NCI-H2196 treated with DMSO at 0.1 percent for 48 hours (cell line): ENCODE measurements at regions not wholly inside any gene's neighbourhood (a gene's known extent, or its start where the extent isn't known, plus 50 kb on each side); places are given as distances from the start of the nearest gene placed in this dataset.

Experiments used
- DNase-seq: peaks from one replicate; lab custom pipeline; 2025; ENCODE audit not compliant: unreplicated experiment; lab: John Stamatoyannopoulos, UW

- no peak for DNase-seq
Measured at GRCh38 chr20:12022126-12022525, 104.4 kb downstream of the BTBD3 start.

- DNase-seq = no peak
Measured at GRCh38 chr20:12023194-12023795, 105.6 kb downstream of the BTBD3 start.

- DNase-seq = no peak
Measured at GRCh38 chr20:12028771-12029170, 111.1 kb downstream of the BTBD3 start.

DNA sequence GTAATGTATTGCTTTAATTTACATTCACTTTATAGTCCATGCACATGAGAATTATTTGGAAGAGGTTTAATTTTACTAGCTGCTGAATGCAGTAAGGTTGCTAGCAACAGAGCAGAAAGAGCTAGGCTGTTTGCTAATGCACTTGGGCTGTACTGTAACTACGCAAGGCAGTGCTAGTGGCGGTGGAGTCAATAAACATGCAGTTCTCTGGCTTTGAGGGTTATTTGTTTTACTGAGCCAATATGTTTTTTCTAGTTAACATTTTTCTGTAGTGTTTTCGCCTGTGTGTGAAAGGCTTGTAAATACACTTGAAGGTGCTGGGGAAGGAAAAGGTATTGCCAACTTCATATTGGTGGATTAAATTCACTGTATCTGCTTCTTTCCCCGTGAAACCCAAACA is 112.8 kb downstream of the BTBD3 start:
- no peak for DNase-seq

GRCh38 chr20:12036142-12036541 is 118.4 kb downstream of the BTBD3 start:
- no peak for DNase-seq

GRCh38 chr20:12037521-12037920 is 119.8 kb downstream of the BTBD3 start:
- DNase-seq = no peak

- no peak for DNase-seq
Measured at GRCh38 chr20:12040261-12040660, 122.6 kb downstream of the BTBD3 start.

DNA sequence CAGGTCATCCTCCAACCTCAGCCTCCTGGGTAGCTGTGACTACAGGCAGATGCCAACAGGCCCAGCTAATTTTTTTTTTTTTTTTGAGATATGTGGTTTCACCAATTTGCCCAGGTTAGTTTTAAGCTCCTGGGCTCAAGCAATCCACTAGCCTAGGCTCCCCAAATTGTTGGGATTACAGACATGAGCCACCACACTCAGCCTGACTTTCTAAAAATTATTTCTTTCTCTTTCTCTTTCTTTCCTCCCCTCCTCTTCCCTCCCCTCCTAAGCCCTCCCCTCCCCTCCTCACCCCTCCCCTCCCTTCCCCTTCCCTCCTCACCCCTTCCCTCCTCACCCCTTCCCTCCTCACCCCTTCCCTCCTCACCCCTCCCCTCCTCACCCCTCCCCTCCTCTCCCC is 127.3 kb downstream of the BTBD3 start:
- no peak for DNase-seq

DNA sequence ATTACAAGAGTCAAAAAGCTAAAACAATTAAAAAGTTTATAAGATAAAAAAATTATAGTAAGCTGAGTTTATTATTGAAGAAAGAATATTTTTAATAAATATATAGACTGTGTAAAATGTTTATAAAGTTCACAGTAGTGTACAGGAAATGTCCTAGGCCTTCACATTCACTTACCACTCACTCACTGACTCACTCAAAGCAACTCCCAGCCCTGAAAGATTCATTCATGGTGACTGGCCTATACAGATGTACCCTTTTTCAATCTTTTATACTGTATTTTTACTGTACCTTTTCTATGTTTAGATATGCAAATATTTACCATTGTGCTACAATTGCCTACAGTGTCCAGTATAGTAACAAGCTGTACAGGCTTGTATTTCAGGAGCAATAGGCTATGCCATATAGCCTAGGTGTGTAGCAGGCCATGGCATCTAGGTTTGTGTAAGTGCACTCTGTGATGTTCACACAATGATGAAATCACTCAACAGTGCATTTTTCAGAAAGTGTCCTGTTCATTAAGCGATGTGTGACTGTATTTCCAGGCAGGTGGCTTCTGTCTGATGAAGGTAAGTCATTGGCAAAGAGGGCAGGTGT is 130.2 kb downstream of the BTBD3 start:
- no peak for DNase-seq

DNA sequence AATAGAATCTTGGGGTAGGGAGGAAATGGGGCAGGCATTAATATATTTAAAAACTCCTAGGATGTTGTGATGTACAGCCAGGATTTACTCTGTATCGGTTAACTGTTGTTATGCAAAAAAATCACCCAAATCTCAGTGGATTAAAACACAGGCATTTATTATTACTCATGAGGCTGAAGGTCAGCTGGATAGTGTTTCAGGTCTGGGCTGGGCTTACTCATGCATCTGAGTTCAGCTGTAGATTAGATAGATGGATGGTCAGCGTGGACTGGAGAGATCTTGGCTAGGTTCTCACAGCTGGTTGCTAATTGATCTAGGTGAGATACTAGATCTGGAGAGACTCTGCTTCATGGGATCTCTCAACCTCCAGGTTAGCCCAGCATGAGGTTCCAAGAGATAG is 131.4 kb downstream of the BTBD3 start:
- no peak for DNase-seq

GRCh38 chr20:12051206-12052163 is 133.8 kb downstream of the BTBD3 start:
- DNase-seq = no peak

DNA sequence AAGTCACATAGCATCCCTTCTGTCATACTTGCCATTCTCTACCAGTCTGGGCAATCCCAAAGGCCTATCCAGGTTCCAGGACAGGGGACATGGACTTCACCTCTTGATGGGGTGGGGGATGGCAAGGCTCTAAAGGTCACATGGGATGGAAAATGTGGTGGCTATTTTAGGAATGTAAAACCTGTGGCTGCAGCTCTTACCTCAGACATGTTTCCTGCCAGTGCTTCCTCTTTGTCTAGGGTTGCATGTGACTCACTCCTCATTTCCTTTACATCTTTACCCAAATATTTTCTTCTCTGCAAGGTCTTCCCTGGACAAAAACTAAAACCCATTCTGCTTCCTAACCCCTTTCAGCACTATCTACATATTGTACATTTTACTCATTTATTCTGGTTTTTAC is 135.7 kb downstream of the BTBD3 start:
- no peak for DNase-seq

- DNase-seq = no peak
Measured at GRCh38 chr20:12054556-12054955, 136.9 kb downstream of the BTBD3 start.

DNA sequence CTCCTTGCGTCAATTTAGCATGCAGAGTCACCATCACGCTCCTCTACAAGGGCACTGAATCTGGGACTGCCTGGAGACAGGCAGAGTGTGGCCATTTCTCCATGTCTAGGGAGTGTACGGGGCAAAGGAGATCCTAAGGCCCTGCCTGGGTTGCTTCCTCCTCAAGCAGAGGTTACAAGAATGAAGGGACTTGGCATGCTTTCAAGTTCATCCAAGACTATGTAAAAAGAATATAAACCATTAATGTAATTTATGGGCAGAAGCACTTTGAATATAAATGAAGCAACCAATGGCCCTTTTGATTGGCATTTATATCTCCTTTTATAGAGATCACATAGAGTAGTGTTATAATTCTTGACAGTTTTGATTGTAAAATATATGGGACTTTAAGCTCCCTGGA is 137.5 kb downstream of the BTBD3 start:
- no peak for DNase-seq

DNA sequence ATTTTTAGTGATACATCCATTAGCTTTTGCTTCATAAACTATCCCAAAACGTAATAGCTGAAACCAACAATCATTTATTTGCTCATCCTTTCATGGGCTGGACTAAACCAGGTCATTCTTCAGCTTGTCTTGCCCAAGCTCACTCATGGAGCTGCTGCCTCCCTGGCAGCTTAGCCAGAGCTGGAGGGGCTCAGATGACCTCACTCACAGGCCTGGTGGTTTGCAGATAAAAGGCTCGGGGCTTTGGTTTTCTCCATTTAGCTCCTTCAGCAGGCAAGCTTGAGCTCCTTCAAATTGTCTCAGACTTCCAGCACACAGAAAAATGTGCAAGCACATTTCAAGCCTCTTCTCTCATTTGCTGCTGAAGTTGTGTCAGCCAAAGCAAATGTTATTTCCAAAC is 139.1 kb downstream of the BTBD3 start:
- no peak for DNase-seq

GRCh38 chr20:12057778-12058177 is 140.1 kb downstream of the BTBD3 start:
- DNase-seq = no peak

DNA sequence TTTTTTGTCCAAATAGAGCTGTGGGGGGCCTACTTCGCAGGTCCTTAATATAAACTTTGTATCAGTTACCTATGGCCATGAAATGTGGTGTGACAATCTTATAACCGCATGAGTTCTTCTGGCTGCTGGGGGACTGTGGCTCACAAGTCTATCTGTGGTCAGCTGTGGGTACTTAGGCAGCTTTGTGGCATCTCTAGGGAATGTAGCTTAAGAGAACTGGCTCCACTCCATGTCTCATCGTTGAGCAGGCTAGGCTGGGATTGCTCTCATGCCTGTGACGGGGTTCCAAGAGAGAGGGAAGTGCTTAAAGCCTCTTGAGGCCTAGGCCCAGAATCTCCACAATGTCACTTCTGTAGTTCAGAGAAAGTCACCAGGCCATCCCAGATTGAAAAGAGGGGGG is 140.5 kb downstream of the BTBD3 start:
- DNase-seq = no peak

- DNase-seq = no peak
Measured at GRCh38 chr20:12061466-12061865, 143.8 kb downstream of the BTBD3 start.

- no peak for DNase-seq
Measured at GRCh38 chr20:12063106-12063684, 145.5 kb downstream of the BTBD3 start.

GRCh38 chr20:12064540-12064939 is 146.8 kb downstream of the BTBD3 start:
- no peak for DNase-seq

- no peak for DNase-seq
Measured at GRCh38 chr20:12067686-12068085, 150.0 kb downstream of the BTBD3 start.

DNA sequence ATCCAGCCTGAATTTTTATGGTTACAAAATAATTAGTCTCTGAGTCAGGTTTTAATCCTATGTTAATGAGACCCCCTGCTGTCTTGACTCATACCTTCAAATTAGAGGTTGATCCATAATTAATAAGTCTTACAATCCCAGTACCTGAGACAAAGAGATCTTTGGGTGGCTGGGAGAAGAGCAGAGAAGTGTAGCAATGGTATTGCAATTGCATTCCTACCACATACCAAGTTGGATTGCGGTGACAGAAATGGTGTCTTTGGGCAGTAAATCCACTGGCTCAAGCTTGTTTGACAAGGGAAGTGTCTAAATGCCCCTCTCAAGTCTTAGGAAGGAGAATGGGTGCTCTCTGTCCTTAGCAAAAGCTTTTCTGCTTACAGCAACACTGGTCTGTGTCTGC is 150.4 kb downstream of the BTBD3 start:
- no peak for DNase-seq
